Ovary (tissue), 3 donors: ENCODE measurements at regions not wholly inside any gene's neighbourhood (a gene's known extent, or its start where the extent isn't known, plus 50 kb on each side); places are given as distances from the start of the nearest gene placed in this dataset.

Experiments used
- POLR2A ChIP-seq: fragments of 450-650 bp; IDR thresholded peaks from one replicate; pipeline ENCODE4 v1.6.1; 2017; ENCODE audit warnings: antibody characterized with exemption, mild to moderate bottlenecking, moderate library complexity
- TF ChIP-seq, protein P1 (sequence below), 3 donors: fragments of 450-650 bp in 2 of 3; fragments of 200-600 bp in 1 of 3; IDR thresholded peaks; one replicate each; pipeline versions ENCODE4 v1.5.1 to v1.8.0; 2016 to 2022; ENCODE audit warnings: antibody characterized with exemption in 3 of 3, mild to moderate bottlenecking in 1 of 3
- donor health status: DM: no; HTN: no; CAD: no.

DNA sequence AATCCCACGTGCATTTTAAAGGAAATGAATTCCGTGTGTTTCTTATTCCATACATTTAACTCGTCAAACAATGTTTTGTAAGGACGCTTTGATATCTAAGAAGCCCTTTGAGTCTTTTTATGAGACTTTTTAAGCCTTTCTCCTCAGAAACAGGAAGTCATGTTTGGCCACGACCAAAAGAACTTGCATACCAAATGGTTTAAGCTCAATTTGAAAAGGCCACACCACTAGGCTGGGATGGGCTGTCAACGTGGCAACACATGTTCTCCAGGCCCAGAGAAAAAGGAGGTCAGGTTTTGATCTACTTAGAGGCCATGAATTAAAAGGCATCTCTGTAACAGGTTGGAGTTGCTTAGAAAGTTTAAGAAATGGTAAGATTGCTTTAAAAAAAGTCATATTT is 441.8 kb downstream of the CMPK2 start:
- TF ChIP-seq, protein P1, sequence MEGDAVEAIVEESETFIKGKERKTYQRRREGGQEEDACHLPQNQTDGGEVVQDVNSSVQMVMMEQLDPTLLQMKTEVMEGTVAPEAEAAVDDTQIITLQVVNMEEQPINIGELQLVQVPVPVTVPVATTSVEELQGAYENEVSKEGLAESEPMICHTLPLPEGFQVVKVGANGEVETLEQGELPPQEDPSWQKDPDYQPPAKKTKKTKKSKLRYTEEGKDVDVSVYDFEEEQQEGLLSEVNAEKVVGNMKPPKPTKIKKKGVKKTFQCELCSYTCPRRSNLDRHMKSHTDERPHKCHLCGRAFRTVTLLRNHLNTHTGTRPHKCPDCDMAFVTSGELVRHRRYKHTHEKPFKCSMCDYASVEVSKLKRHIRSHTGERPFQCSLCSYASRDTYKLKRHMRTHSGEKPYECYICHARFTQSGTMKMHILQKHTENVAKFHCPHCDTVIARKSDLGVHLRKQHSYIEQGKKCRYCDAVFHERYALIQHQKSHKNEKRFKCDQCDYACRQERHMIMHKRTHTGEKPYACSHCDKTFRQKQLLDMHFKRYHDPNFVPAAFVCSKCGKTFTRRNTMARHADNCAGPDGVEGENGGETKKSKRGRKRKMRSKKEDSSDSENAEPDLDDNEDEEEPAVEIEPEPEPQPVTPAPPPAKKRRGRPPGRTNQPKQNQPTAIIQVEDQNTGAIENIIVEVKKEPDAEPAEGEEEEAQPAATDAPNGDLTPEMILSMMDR (IDR thresholded peaks at IDR 0.05), result no peak
- no peak for TF ChIP-seq POLR2A
